ENCODE measurements at regions not wholly inside any gene's neighbourhood (a gene's known extent, or its start where the extent isn't known, plus 50 kb on each side); places are given as distances from the start of the nearest gene placed in this dataset.

- no peak for TF ChIP-seq CTCF (IDR thresholded peaks at IDR 0.05; ENCODE audit: insufficient read depth, low read depth, low read length, missing control alignments)
- peak; percentile 4 for DNase-seq (ENCODE audit: low read depth)
Measured at GRCh38 chr5:74055486-74056106, 429.6 kb downstream of the ARHGEF28 start.

GRCh38 chr5:74054641-74055421, 428.8 kb downstream of the ARHGEF28 start:
- no peak overlapping the region for H3K4me3 ChIP-seq (ENCODE audit: low read depth, low read length)
- no peak for DNase-seq (ENCODE audit: low read depth)
- TF ChIP-seq CTCF (IDR thresholded peaks at IDR 0.05; ENCODE audit: insufficient read depth, low read depth, low read length, missing control alignments) = no peak

More at GRCh38 chr5:74055486-74056106, 429.6 kb downstream of the ARHGEF28 start:
- H3K4me3 ChIP-seq (ENCODE audit: low read depth, low read length) = no peak overlapping the region

DNA sequence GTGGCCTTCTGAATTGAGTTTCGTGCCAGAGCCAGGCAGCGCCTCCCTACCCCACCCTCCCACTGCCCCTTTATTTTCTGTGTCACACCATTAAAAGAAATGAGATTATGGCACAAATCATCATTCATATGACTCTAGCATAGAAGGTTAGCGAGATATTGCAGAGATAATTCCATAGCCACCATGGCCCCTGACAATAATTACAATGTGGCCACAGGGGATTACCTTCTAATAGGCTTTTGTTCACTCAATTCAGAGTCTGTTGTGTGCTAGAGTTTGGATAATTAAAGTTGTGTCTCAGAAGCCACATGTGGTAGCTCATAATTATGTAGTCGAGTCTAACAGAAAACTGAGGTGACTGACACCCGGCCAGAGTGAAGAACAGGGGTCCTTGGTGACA, 428.1 kb downstream of the ARHGEF28 start:
- no peak for TF ChIP-seq CTCF (IDR thresholded peaks at IDR 0.05; ENCODE audit: insufficient read depth, low read depth, low read length, missing control alignments)
- no peak overlapping the region for H3K4me3 ChIP-seq (ENCODE audit: low read depth, low read length)
- DNase-seq (ENCODE audit: low read depth) = no peak

GRCh38 chr5:74052441-74053221, 426.6 kb downstream of the ARHGEF28 start:
- no peak overlapping the region for H3K4me3 ChIP-seq (ENCODE audit: low read depth, low read length)
- DNase-seq (ENCODE audit: low read depth) = no peak
- TF ChIP-seq CTCF (IDR thresholded peaks at IDR 0.05; ENCODE audit: insufficient read depth, low read depth, low read length, missing control alignments) = no peak

GRCh38 chr5:74051076-74051475, 425.1 kb downstream of the ARHGEF28 start:
- DNase-seq (ENCODE audit: low read depth) = no peak
- TF ChIP-seq CTCF (IDR thresholded peaks at IDR 0.05; ENCODE audit: insufficient read depth, low read depth, low read length, missing control alignments) = no peak
- H3K4me3 ChIP-seq (ENCODE audit: low read depth, low read length) = no peak overlapping the region

DNA sequence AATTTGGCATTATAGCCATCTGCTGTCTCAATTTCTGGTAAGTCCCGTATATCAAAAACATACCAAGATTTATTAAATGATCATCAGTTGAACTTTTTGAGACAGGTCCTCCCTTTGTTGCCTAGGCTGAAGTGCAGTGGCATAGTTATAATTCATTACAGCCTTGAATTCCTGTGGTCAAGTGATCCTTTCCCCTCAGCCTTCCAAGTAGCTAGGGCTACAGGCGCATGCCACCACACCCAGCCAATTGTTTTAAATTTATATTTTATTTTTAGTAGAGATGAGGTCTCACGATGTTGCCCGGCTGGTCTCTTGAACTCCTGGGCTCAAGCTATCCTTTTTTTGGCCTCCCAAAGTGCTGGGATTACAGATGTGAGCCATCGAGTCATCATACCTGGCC, 418.9 kb downstream of the ARHGEF28 start:
- no peak for DNase-seq (ENCODE audit: low read depth)
- no peak for TF ChIP-seq CTCF (IDR thresholded peaks at IDR 0.05; ENCODE audit: insufficient read depth, low read depth, low read length, missing control alignments)
- H3K4me3 ChIP-seq (ENCODE audit: low read depth, low read length) = no peak overlapping the region
